GM12865 (cell line): ENCODE measurements at regions not wholly inside any gene's neighbourhood (a gene's known extent, or its start where the extent isn't known, plus 50 kb on each side); places are given as distances from the start of the nearest gene placed in this dataset.

Experiments used
- DNase-seq: peaks from one replicate; pipeline ENCODE4 v3.0.0; 2010; ENCODE audit warnings: low read depth
- H3K4me3 ChIP-seq: 2 replicates; pipeline ENCODE4 v1.5.1; 2011; ENCODE audit warnings: mild to moderate bottlenecking, low read depth, low read length, control low read depth
- CTCF ChIP-seq: IDR thresholded peaks from 2 replicates; pipeline ENCODE4 v1.5.1; 2011; ENCODE audit warnings: low read length, control low read depth, low read depth, inconsistent platforms; ENCODE audit not compliant: insufficient read depth; ENCODE audit errors: missing control alignments

- no peak overlapping the region for H3K4me3 ChIP-seq
- DNase-seq, result no peak
- no peak for TF ChIP-seq CTCF
These were observed 480.0 kb downstream of the PTPRU start for GRCh38 chr1:29716306-29716705.

GRCh38 chr1:29713857-29714256, 477.5 kb downstream of the PTPRU start:
- DNase-seq, result no peak
- no peak for TF ChIP-seq CTCF

GRCh38 chr1:29712801-29713200, 476.5 kb downstream of the PTPRU start:
- H3K4me3 ChIP-seq, result no peak overlapping the region
- no peak for TF ChIP-seq CTCF
- no peak for DNase-seq

More at GRCh38 chr1:29713857-29714256, 477.5 kb downstream of the PTPRU start:
- no peak overlapping the region for H3K4me3 ChIP-seq

GRCh38 chr1:29712284-29712651, 475.9 kb downstream of the PTPRU start:
- H3K4me3 ChIP-seq, result no peak overlapping the region
- no peak for TF ChIP-seq CTCF
- no peak for DNase-seq

GRCh38 chr1:29711582-29712283, 475.4 kb downstream of the PTPRU start:
- TF ChIP-seq CTCF, result no peak
- DNase-seq, result peak; percentile 56
- H3K4me3 ChIP-seq, result no peak overlapping the region

GRCh38 chr1:29709704-29710280, 473.5 kb downstream of the PTPRU start:
- DNase-seq, result peak; percentile 23
- H3K4me3 ChIP-seq, result no peak overlapping the region
- no peak for TF ChIP-seq CTCF
